K562 (cell line): ENCODE measurements at regions not wholly inside any gene's neighbourhood (a gene's known extent, or its start where the extent isn't known, plus 50 kb on each side); places are given as distances from the start of the nearest gene placed in this dataset.

Experiments used
- BHLHE40 ChIP-seq: IDR thresholded peaks from 2 replicates; pipeline ENCODE4 v1.6.1; 2011; ENCODE audit warnings: low read length, improper control_type of control experiment
- TAF1 ChIP-seq: IDR thresholded peaks from 2 replicates; pipeline ENCODE4 v1.6.1; 2011; ENCODE audit warnings: mild to moderate bottlenecking, low read length, moderate library complexity; ENCODE audit not compliant: insufficient read depth, control insufficient read depth, severe bottlenecking; ENCODE audit errors: extremely low read depth
- TCF7L2 ChIP-seq: fragments of 150-350 bp; IDR thresholded peaks from 2 replicates; pipeline ENCODE4 v1.6.1; 2016; ENCODE audit warnings: low read depth, mild to moderate bottlenecking, low read length, moderate library complexity
- ZBTB7A ChIP-seq: IDR thresholded peaks from 2 replicates; pipeline ENCODE4 v1.6.1; 2011; ENCODE audit warnings: low read depth, mild to moderate bottlenecking, low read length, moderate library complexity, borderline replicate concordance; ENCODE audit not compliant: control insufficient read depth
- ZNF766 ChIP-seq: fragments of 200-800 bp; sonication (Bioruptor generic); conservative IDR thresholded peaks from 2 replicates; pipeline ENCODE4 v1.6.1; 2016; ENCODE audit warnings: missing genetic modification characterization, missing compliant biosample characterization

DNA sequence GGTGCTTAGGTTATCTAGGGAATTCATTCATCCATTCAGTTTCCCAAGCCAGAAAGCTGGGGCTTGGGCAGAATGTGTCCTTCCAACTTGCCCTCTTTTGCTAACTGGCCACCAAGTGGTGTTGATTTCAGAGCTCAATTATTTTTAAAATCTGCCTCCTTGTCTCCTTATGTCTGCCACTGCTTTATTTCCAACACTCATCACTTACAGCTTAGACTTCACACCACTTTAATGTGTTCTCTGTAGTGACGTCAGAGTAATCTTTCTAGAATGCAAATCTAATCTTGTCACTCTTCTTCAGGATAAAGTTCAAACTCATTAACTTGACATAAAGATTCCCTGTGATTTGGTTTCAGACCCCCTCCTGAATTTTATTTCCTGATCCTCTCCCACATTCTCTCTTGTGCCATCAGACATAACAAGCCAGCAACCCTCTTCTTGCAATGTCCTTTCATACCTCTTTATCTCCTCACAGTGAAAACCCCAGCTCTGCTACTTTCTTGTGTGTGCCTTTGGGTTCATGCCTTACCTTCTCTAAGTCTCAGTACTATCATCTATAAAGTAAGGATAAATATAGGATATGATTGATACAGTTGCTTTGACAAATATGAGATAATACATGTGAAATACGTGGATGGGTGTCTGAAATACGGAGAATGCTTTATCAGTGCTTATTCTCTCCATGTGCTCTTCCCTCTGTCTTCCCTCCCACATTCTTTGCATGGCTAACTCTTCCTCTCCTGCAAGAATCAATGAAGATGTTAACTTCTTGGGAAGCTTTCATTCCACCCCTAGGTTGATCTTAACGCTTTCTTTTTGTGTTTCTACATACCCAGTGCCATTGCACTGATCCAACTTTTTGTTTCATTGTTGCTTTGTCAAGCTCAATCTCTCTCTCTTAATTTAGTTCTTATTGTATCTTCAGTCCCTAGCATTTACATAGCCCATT is 522.7 kb upstream of the FZD8 start:
- TF ChIP-seq TAF1 (no peak), ZNF766 (CRISPR knock-in tag) (no peak), ZBTB7A (no peak), BHLHE40 (no peak), TCF7L2 (no peak)
